22Rv1 (cell line): ENCODE measurements at regions not wholly inside any gene's neighbourhood (a gene's known extent, or its start where the extent isn't known, plus 50 kb on each side); places are given as distances from the start of the nearest gene placed in this dataset.

Source experiments
- H3K27ac ChIP-seq: fragments of 450-650 bp; 2 replicates; pipeline ENCODE4 v1.5.1; 2017
- CTCF ChIP-seq: fragments of 450-650 bp; IDR thresholded peaks from 2 replicates; pipeline ENCODE4 v1.5.1; 2017; ENCODE audit warnings: mild to moderate bottlenecking
- ZFX ChIP-seq: fragments of 450-650 bp; IDR thresholded peaks from 2 replicates; pipeline ENCODE4 v1.6.1; 2017; ENCODE audit warnings: antibody characterized with exemption, borderline replicate concordance

- TF ChIP-seq ZFX (no peak), CTCF (peak; percentile 16; the same call in 1 of the 2 replicates)
- H3K27ac ChIP-seq: no peak overlapping the region
These were observed 1049.4 kb upstream of the EEF2KMT start for GRCh38 chr16:6146874-6147425.

- TF ChIP-seq CTCF (no peak), ZFX (no peak)
- H3K27ac ChIP-seq: no peak overlapping the region
These were observed 1048.8 kb upstream of the EEF2KMT start for GRCh38 chr16:6146356-6146755.

GRCh38 chr16:6144463-6144862 is 1046.9 kb upstream of the EEF2KMT start:
- TF ChIP-seq CTCF (no peak), ZFX (no peak)
- no peak overlapping the region for H3K27ac ChIP-seq

- TF ChIP-seq CTCF (no peak), ZFX (no peak)
These were observed 1045.4 kb upstream of the EEF2KMT start for GRCh38 chr16:6143020-6143419.

GRCh38 chr16:6133009-6133557 is 1035.5 kb upstream of the EEF2KMT start:
- TF ChIP-seq CTCF: no peak
- no peak for TF ChIP-seq ZFX
- no peak overlapping the region for H3K27ac ChIP-seq

More at GRCh38 chr16:6143020-6143419, 1045.4 kb upstream of the EEF2KMT start:
- H3K27ac ChIP-seq: no peak overlapping the region

GRCh38 chr16:6132121-6132520 is 1034.5 kb upstream of the EEF2KMT start:
- H3K27ac ChIP-seq: no peak overlapping the region
- TF ChIP-seq CTCF (no peak), ZFX (no peak)

- TF ChIP-seq CTCF (no peak), ZFX (no peak)
- no peak overlapping the region for H3K27ac ChIP-seq
These were observed 1034.0 kb upstream of the EEF2KMT start for GRCh38 chr16:6131526-6132050.
